ENCODE measurements at regions not wholly inside any gene's neighbourhood (a gene's known extent, or its start where the extent isn't known, plus 50 kb on each side); places are given as distances from the start of the nearest gene placed in this dataset.

DNA sequence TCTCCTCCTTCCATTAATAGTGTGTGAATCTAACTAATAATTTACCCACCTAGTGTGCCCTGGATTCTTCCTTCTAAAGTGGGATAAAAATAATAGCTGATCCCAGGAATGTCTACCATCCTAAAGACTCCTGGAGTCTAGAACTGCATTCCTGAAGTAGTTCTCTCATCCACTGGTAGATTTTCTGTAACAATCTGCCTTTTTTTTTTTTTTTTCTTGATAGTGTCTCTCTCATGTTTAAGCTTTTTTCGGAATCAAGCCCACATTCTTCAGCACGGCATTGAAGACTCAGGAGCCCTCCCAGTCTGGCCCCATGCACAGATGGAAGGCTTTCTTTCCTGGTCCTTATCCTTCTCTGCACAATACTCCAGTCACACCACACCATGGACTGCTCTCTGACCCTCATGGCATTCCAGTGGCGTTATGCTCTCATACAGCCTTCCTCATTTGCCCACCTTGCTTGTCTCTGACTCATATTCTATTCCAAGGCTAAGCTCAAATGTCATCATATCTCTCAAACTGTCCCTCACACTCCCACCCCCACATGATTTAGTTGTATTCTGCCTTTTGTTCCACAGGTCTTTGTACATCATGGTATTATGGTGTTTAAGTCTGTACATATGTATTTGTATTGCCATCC, 68.7 kb upstream of the FRY start:
- DNase-seq (ENCODE audit: low read depth): no peak

DNA sequence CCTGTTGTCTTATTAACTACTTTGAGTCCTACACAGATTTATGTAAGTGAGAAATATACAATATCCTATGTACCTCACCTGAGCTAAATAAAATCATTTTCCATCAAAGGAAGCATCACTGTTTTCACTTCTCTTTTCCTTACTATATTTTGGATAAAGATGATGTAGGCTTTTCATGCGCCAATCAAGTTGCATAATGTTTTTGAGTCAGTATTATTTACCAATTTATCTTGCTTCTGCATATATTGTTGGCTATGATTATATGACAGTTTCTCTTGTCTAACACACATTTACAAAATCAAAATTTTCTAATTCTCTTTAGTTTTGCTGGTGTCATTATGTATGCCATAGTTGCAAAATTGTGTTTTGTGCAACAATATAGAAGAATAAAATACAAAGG, 67.9 kb upstream of the FRY start:
- DNase-seq (ENCODE audit: low read depth): no peak

DNA sequence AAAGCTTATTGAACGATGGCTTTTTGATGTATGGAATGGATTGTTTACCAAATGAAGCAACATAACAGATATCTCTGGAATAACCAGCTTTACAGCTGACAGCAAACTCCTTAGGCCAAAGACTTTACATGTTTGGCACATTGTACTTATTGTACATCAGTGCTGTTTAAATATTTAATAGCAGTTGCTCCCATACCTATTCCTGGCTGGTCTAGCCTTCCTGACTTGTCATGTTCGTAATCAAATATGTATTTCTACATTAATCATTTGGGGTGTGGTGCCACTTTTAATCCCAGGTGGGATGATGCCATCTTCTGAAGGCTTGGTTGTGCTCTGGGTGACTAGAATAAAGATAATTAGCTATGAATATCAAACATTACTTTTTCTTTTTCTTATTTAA, 67.4 kb upstream of the FRY start:
- DNase-seq (ENCODE audit: low read depth): no peak

DNA sequence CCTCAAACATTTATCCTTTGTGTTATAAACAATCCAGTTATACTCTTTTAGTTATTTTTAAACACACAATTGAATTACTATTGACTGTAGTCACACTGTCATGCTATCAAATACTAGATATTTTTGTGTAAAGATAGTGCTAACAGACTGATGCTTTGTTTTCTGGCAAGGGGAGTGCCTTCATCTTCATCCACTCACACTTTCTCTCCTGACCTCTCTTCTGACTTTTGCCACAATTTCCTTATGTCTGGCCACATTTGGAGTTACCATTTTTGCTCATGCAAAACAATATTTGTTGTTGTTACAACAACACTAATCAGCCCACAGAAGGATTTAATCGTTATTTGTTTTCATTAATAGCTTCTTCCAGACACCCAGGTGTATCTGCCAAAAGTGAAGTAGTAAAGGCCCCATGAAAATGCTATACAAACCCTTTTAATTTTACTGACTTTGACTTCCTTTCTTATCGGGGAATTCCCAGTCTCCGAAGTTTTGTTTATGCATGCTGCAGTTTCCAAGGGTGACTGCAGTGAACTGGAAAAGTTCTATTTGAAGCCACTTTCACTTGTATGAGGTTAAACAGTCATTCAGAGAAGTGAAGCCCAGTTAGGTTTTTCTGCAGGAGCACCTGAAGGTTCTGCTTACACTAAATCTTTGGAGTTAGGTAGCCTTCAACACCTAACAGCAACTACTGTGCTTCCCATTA, 66.1 kb upstream of the FRY start:
- no peak for DNase-seq (ENCODE audit: low read depth)

DNA sequence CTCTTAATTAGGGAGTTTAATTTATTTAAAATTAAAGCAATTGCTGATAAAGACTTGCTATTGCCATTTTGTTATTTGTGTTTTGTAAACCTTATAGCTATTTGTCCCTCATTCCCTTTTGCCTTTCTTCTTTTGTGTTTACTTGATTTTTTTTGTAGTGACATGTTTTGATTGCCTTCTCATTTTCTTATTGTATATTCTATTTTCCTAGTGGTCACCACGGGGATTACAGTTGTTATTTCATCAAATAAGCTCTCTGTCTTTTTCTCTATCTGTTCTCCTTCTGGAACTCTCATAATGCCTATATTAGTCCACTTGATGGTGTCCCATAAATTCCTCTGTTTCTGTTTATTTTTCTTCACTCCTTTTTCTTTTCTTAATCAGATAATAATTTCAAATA, 64.4 kb upstream of the FRY start:
- no peak for DNase-seq (ENCODE audit: low read depth)

DNA sequence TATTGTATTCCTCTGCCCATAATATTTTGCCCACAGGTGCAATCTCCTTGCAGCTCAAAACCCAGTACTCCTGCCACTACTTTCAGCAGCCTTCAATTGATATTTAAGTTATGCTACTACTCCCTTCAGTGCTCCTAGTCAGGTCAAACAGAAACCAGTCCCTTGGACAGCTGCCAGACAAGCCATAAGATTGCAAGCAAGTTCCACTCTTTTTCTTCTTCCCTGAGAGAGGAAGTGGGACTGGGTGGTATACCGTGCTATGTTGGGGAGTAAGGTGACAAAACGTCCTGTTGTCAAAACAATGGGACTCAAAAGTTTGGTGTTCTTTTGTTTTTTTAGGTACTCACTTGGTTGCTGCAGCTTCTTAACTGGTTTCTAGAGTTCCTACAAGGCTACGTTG, 63.1 kb upstream of the FRY start:
- no peak for DNase-seq (ENCODE audit: low read depth)

DNA sequence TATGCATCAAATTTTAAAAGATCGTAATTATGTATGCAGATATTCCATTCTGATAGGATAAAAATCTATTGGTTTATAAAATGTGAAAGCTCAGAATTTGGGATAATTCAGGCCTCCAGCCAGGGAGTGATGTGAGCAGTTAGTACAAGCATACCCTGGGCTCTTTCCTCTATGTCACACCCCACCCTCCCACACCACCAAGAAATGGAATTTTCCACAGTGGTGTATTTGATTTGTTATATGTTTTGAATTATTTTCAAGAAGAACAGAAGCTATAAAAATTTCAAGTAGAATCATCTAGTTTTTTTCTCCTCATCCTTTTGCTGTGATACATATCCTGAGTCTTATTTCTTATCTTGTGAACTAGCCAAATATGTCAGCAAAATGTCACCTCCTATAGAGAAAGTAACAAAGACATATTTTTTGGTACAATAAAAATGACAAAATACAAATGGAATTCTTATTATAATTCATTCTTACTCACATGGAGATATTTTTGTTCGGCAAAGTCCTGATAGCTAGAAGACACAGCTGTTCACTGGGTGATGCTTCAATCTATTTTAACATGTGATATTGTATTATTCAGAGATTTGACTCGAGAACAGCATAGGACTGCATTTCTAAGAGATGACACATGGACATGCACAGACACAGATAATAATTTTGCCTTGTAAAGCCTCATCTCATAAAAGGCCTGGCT, 61.2 kb upstream of the FRY start:
- no peak for DNase-seq (ENCODE audit: low read depth)

DNA sequence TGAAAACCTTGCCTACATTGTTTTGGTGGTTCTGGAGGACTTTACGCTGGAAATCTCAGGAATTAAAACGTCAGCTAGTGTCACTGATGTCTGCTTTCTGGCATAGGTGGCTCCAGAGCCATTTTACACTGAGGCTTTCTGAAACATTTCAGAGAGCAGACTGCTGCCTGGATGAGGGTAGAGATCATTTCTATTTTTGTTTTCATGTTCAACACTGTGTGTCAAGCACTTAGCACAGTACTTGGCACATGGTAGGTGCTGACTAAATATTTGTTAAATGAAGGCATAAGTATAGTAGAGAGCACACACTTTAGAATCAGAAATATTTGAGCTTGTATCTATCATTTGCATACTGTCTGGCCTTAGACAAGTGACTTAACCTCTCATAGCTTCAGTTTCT, 59.1 kb upstream of the FRY start:
- DNase-seq (ENCODE audit: low read depth): no peak

DNA sequence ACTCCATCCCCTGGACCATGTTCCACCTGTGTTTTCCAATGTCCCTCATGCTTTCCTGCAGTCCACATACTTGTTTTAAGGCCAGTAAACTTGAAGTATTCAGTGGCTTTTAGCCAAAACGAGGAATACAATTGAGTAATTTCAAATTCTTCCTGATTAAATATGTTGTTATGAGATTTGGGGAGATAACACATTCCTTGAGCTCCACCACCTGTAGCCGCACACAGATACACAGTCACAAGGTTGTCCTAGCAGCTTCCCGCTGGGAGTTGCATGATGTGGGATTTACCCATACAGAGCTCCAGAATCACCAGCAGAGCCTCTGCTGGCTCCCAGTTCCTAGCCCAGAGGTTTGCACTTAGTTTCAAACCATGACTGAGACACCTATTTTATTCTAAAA, 53.6 kb upstream of the FRY start:
- no peak for DNase-seq (ENCODE audit: low read depth)

DNA sequence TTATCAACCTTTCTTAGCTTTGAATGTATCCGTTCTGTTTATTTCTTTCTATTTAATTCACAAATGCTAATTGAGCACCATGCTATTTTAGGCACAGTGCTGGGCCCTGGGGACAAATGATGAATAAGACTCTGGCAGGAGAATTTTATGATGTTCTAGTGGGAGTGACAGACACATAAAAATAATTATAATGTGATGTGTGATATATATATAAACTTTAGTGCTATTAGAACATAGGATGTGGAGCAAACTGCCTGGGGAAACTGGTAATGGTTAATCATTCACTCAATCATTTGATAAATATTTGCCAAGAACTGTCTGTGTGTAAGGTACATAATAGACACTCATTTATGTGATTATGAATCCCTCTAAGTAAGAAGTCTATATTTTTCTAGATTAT, 50.7 kb upstream of the FRY start:
- DNase-seq (ENCODE audit: low read depth): no peak

All from activated T-helper 1 cell treated with Interleukin-2 at 50 U/mL for 16 hours (primary cell).